ENCODE measurements at regions not wholly inside any gene's neighbourhood (a gene's known extent, or its start where the extent isn't known, plus 50 kb on each side); places are given as distances from the start of the nearest gene placed in this dataset.

GRCh38 chr3:71846185-71846584 lies 61.2 kb upstream of the PROK2 start:
- Histone ChIP-seq H3K27me3 (ENCODE audit: control insufficient read depth, insufficient read depth, low read length) (peaks cover 2% of the 10 kb centered on the region), H3K9me3 (replicated peaks; ENCODE audit: control insufficient read depth, low read depth, low read length) (peaks cover 3% of the 10 kb centered on the region), H3K27ac (ENCODE audit: low read length) (no peak overlapping the region), H3K4me1 (ENCODE audit: control insufficient read depth, insufficient read depth, low read length) (no peaks in the 10 kb centered on the region), H3K36me3 (ENCODE audit: control insufficient read depth, insufficient read depth, low read length) (no peaks in the 10 kb centered on the region), H3K4me3 (ENCODE audit: low read length) (no peak overlapping the region)
- 83% methylated on average over 8 of the region's 10 CpGs for WGBS (ENCODE audit: insufficient coverage)
- no peak for DNase-seq

- no peaks in the 10 kb centered on the region for H3K9me3 ChIP-seq (replicated peaks; ENCODE audit: control insufficient read depth, low read depth, low read length)
- no peak overlapping the region for H3K27ac ChIP-seq (ENCODE audit: low read length)
- H3K27me3 ChIP-seq (ENCODE audit: control insufficient read depth, insufficient read depth, low read length): peaks cover 2% of the 10 kb centered on the region
- no peak overlapping the region for H3K4me3 ChIP-seq (ENCODE audit: low read length)
- 83% methylated on average over 5 of the region's 6 CpGs for WGBS (ENCODE audit: insufficient coverage)
- DNase-seq: no peak
- H3K36me3 ChIP-seq (ENCODE audit: control insufficient read depth, insufficient read depth, low read length): no peaks in the 10 kb centered on the region
- no peaks in the 10 kb centered on the region for H3K4me1 ChIP-seq (ENCODE audit: control insufficient read depth, insufficient read depth, low read length)
These were observed 58.1 kb upstream of the PROK2 start for GRCh38 chr3:71843071-71843470.

GRCh38 chr3:71838406-71838805 lies 53.5 kb upstream of the PROK2 start:
- no CpG with 5 or more reads among the region's 1 CpG for WGBS (ENCODE audit: insufficient coverage)
- H3K27me3 ChIP-seq (ENCODE audit: control insufficient read depth, insufficient read depth, low read length): peaks cover 2% of the 10 kb centered on the region
- H3K4me1 ChIP-seq (ENCODE audit: control insufficient read depth, insufficient read depth, low read length): no peaks in the 10 kb centered on the region
- no peaks in the 10 kb centered on the region for H3K36me3 ChIP-seq (ENCODE audit: control insufficient read depth, insufficient read depth, low read length)
- no peak for DNase-seq
- no peak overlapping the region for H3K4me3 ChIP-seq (ENCODE audit: low read length)
- H3K27ac ChIP-seq (ENCODE audit: low read length): no peak overlapping the region
- H3K9me3 ChIP-seq (replicated peaks; ENCODE audit: control insufficient read depth, low read depth, low read length): no peaks in the 10 kb centered on the region

Measured in muscle of leg (tissue), 3 donors.